ENCODE measurements at regions not wholly inside any gene's neighbourhood (a gene's known extent, or its start where the extent isn't known, plus 50 kb on each side); places are given as distances from the start of the nearest gene placed in this dataset.

GRCh38 chr10:31095677-31096560, 64.3 kb upstream of the ZNF438 start:
- Histone ChIP-seq H3K27me3 (ENCODE audit: low read depth) (no peaks in the 10 kb centered on the region), H3K4me3 (no peak overlapping the region), H3K27ac (no peak overlapping the region), H3K36me3 (no peaks in the 10 kb centered on the region), H3K4me1 (no peaks in the 10 kb centered on the region), H3K9me3 (no peaks in the 10 kb centered on the region)
- no peak for DNase-seq
- ATAC-seq: no peak
- intact Hi-C loops (cut with DNase I): no loop called here
- no peak for TF ChIP-seq CTCF (IDR thresholded peaks at IDR 0.05)

GRCh38 chr10:31098046-31098445, 66.4 kb upstream of the ZNF438 start:
- Histone ChIP-seq H3K9me3 (no peaks in the 10 kb centered on the region), H3K36me3 (no peaks in the 10 kb centered on the region), H3K27ac (no peak overlapping the region), H3K4me1 (no peaks in the 10 kb centered on the region), H3K4me3 (no peak overlapping the region), H3K27me3 (ENCODE audit: low read depth) (no peaks in the 10 kb centered on the region)
- ATAC-seq (no peak), DNase-seq (no peak)
- intact Hi-C loops (cut with DNase I): no loop called here
- no peak for TF ChIP-seq CTCF (IDR thresholded peaks at IDR 0.05)

GRCh38 chr10:31099094-31099493, 67.4 kb upstream of the ZNF438 start:
- H3K4me1 ChIP-seq: no peaks in the 10 kb centered on the region
- TF ChIP-seq CTCF (IDR thresholded peaks at IDR 0.05): no peak
- no peaks in the 10 kb centered on the region for H3K9me3 ChIP-seq
- H3K27ac ChIP-seq: no peak overlapping the region
- no peak overlapping the region for H3K4me3 ChIP-seq
- ATAC-seq (no peak), DNase-seq (no peak)
- H3K27me3 ChIP-seq (ENCODE audit: low read depth): no peaks in the 10 kb centered on the region
- H3K36me3 ChIP-seq: no peaks in the 10 kb centered on the region
- intact Hi-C loops (cut with DNase I): no loop called here

GRCh38 chr10:31099664-31100063, 68.0 kb upstream of the ZNF438 start:
- Histone ChIP-seq H3K27me3 (ENCODE audit: low read depth) (no peaks in the 10 kb centered on the region), H3K27ac (no peak overlapping the region), H3K4me3 (no peak overlapping the region), H3K36me3 (no peaks in the 10 kb centered on the region), H3K4me1 (peaks cover 2% of the 10 kb centered on the region), H3K9me3 (no peaks in the 10 kb centered on the region)
- ATAC-seq: peak; percentile 22 to 29
- no peak for DNase-seq
- TF ChIP-seq CTCF (IDR thresholded peaks at IDR 0.05): no peak
- intact Hi-C loops (cut with DNase I): no loop called here

- no peaks in the 10 kb centered on the region for H3K27me3 ChIP-seq (ENCODE audit: low read depth)
- DNase-seq (no peak), ATAC-seq (no peak)
- TF ChIP-seq CTCF (IDR thresholded peaks at IDR 0.05): no peak
- peaks cover 5% of the 10 kb centered on the region for H3K4me1 ChIP-seq
- no peak overlapping the region for H3K4me3 ChIP-seq
- intact Hi-C loops (cut with DNase I): no loop called here
- H3K27ac ChIP-seq: no peak overlapping the region
- no peaks in the 10 kb centered on the region for H3K9me3 ChIP-seq
- H3K36me3 ChIP-seq: no peaks in the 10 kb centered on the region
These were observed 68.5 kb upstream of the ZNF438 start for GRCh38 chr10:31100115-31100601.

Measured in lower lobe of right lung (tissue), 2 donors.